ENCODE measurements at regions not wholly inside any gene's neighbourhood (a gene's known extent, or its start where the extent isn't known, plus 50 kb on each side); places are given as distances from the start of the nearest gene placed in this dataset.

- Histone ChIP-seq H3K9me2 (replicated peaks; ENCODE audit: insufficient read depth) (no peaks in the 10 kb centered on the region), H2AFZ (no peak overlapping the region)
These were observed 100.3 kb upstream of the PCSK1 start for GRCh38 chr5:96533371-96533770.

GRCh38 chr5:96537386-96537785, 104.3 kb upstream of the PCSK1 start:
- H3K4me1 ChIP-seq (ENCODE audit: insufficient read depth) = no peaks in the 10 kb centered on the region
- no peaks in the 10 kb centered on the region for H3K36me3 ChIP-seq (replicated peaks; ENCODE audit: insufficient read depth, low read depth)
- H3K4me3 ChIP-seq = no peak overlapping the region
- 81% methylated on average over 3 of the region's 3 CpGs for WGBS (ENCODE audit: low lambda C conversion rate, missing lambda C conversion rate)
- H3K79me2 ChIP-seq = no peaks in the 10 kb centered on the region
- H4K20me1 ChIP-seq (ENCODE audit: insufficient read depth, poor library complexity, severe bottlenecking) = no peaks in the 10 kb centered on the region
- DNase-seq (ENCODE audit: low spot score) = no peak
- H2AFZ ChIP-seq = no peak overlapping the region
- no peaks in the 10 kb centered on the region for H3K27me3 ChIP-seq
- H3K9me3 ChIP-seq (ENCODE audit: low read depth) = no peaks in the 10 kb centered on the region
- no peaks in the 10 kb centered on the region for H3K9me2 ChIP-seq (replicated peaks; ENCODE audit: insufficient read depth)
- H3K27ac ChIP-seq = no peak overlapping the region
- TF ChIP-seq CTCF (IDR thresholded peaks at IDR 0.05; ENCODE audit: poor library complexity) (no peak), EZH2 (IDR thresholded peaks at IDR 0.05; ENCODE audit: borderline replicate concordance) (no peak), EZH2phosphoT487 (IDR thresholded peaks at IDR 0.05; ENCODE audit: low read depth, severe bottlenecking, unreplicated experiment) (no peak)
- H3K4me2 ChIP-seq = no peak overlapping the region

More at GRCh38 chr5:96533371-96533770, 100.3 kb upstream of the PCSK1 start:
- no peak for DNase-seq (ENCODE audit: low spot score)
- Histone ChIP-seq H3K27me3 (no peaks in the 10 kb centered on the region), H3K27ac (no peak overlapping the region), H3K36me3 (replicated peaks; ENCODE audit: insufficient read depth, low read depth) (no peaks in the 10 kb centered on the region), H3K9me3 (ENCODE audit: low read depth) (no peaks in the 10 kb centered on the region), H3K79me2 (no peaks in the 10 kb centered on the region), H3K4me3 (no peak overlapping the region), H3K4me2 (no peak overlapping the region), H4K20me1 (ENCODE audit: insufficient read depth, poor library complexity, severe bottlenecking) (no peaks in the 10 kb centered on the region), H3K4me1 (ENCODE audit: insufficient read depth) (no peaks in the 10 kb centered on the region)
- no peak for TF ChIP-seq EZH2phosphoT487 (IDR thresholded peaks at IDR 0.05; ENCODE audit: low read depth, severe bottlenecking, unreplicated experiment)
- no peak for TF ChIP-seq CTCF (IDR thresholded peaks at IDR 0.05; ENCODE audit: poor library complexity)
- 88% methylated on average over 4 of the region's 4 CpGs for WGBS (ENCODE audit: low lambda C conversion rate, missing lambda C conversion rate)

GRCh38 chr5:96538808-96539250, 105.8 kb upstream of the PCSK1 start:
- H4K20me1 ChIP-seq (ENCODE audit: insufficient read depth, poor library complexity, severe bottlenecking) = no peaks in the 10 kb centered on the region
- H3K27me3 ChIP-seq = no peaks in the 10 kb centered on the region
- WGBS (ENCODE audit: low lambda C conversion rate, missing lambda C conversion rate) = 83% methylated on average over 1 of the region's 1 CpG
- no peak for DNase-seq (ENCODE audit: low spot score)
- no peak overlapping the region for H3K27ac ChIP-seq
- H3K4me3 ChIP-seq = no peak overlapping the region
- no peaks in the 10 kb centered on the region for H3K79me2 ChIP-seq
- no peaks in the 10 kb centered on the region for H3K36me3 ChIP-seq (replicated peaks; ENCODE audit: insufficient read depth, low read depth)
- H3K4me2 ChIP-seq = no peak overlapping the region
- no peaks in the 10 kb centered on the region for H3K9me2 ChIP-seq (replicated peaks; ENCODE audit: insufficient read depth)
- no peaks in the 10 kb centered on the region for H3K9me3 ChIP-seq (ENCODE audit: low read depth)
- H3K4me1 ChIP-seq (ENCODE audit: insufficient read depth) = no peaks in the 10 kb centered on the region
- TF ChIP-seq EZH2phosphoT487 (IDR thresholded peaks at IDR 0.05; ENCODE audit: low read depth, severe bottlenecking, unreplicated experiment) = no peak
- TF ChIP-seq CTCF (IDR thresholded peaks at IDR 0.05; ENCODE audit: poor library complexity) = no peak
- H2AFZ ChIP-seq = no peak overlapping the region

GRCh38 chr5:96546120-96546519, 113.1 kb upstream of the PCSK1 start:
- Histone ChIP-seq H3K79me2 (no peaks in the 10 kb centered on the region), H3K4me1 (ENCODE audit: insufficient read depth) (no peaks in the 10 kb centered on the region), H3K9me3 (ENCODE audit: low read depth) (no peaks in the 10 kb centered on the region), H3K9me2 (replicated peaks; ENCODE audit: insufficient read depth) (no peaks in the 10 kb centered on the region), H3K4me3 (no peak overlapping the region), H4K20me1 (ENCODE audit: insufficient read depth, poor library complexity, severe bottlenecking) (no peaks in the 10 kb centered on the region), H3K27me3 (no peaks in the 10 kb centered on the region), H2AFZ (no peak overlapping the region), H3K4me2 (no peak overlapping the region), H3K27ac (no peak overlapping the region), H3K36me3 (replicated peaks; ENCODE audit: insufficient read depth, low read depth) (no peaks in the 10 kb centered on the region)
- 62% methylated on average over 1 of the region's 1 CpG for WGBS (ENCODE audit: low lambda C conversion rate, missing lambda C conversion rate)
- no peak for DNase-seq (ENCODE audit: low spot score)
- TF ChIP-seq EZH2 (IDR thresholded peaks at IDR 0.05; ENCODE audit: borderline replicate concordance) = no peak
- no peak for TF ChIP-seq EZH2phosphoT487 (IDR thresholded peaks at IDR 0.05; ENCODE audit: low read depth, severe bottlenecking, unreplicated experiment)
- no peak for TF ChIP-seq CTCF (IDR thresholded peaks at IDR 0.05; ENCODE audit: poor library complexity)
